CD4-positive, alpha-beta memory T cell (primary cell): ENCODE measurements at regions not wholly inside any gene's neighbourhood (a gene's known extent, or its start where the extent isn't known, plus 50 kb on each side); places are given as distances from the start of the nearest gene placed in this dataset.

Experiments used
- CTCF ChIA-PET: fragments of 350-600 bp; sonication (Branson Sonifier 250); formaldehyde crosslinking; loops from one replicate; lab custom pipeline; 2021; ENCODE audit warnings: inconsistent platforms; ENCODE audit not compliant: partially characterized antibody; lab: Charles Lee
- POLR2A ChIA-PET: fragments of 350-600 bp; sonication (Branson Sonifier 250); formaldehyde crosslinking; loops from one replicate; lab custom pipeline; 2021; ENCODE audit not compliant: partially characterized antibody; lab: Charles Lee
- DNase-seq, 5 donors: peaks; one replicate each; pipeline versions ENCODE4 v3.0.0 to v3.0.0-alpha.2; 2020 to 2022; ENCODE audit warnings: mixed read lengths in 1 of 5
- H3K27ac ChIP-seq: one replicate; pipeline ENCODE4 v1.7.0; 2013; ENCODE audit warnings: low read depth, low read length
- H3K27me3 ChIP-seq: 2 replicates; pipeline ENCODE4 v1.7.0; 2013; ENCODE audit warnings: mild to moderate bottlenecking, low read length, moderate library complexity; ENCODE audit not compliant: insufficient read depth
- H3K36me3 ChIP-seq: 2 replicates; pipeline ENCODE4 v1.7.0; 2013; ENCODE audit warnings: mild to moderate bottlenecking, low read length, moderate library complexity; ENCODE audit not compliant: insufficient read depth
- H3K4me1 ChIP-seq: 2 replicates; pipeline ENCODE4 v1.7.0; 2013; ENCODE audit warnings: mild to moderate bottlenecking, low read length, moderate library complexity; ENCODE audit not compliant: insufficient read depth
- H3K4me3 ChIP-seq, 2 donors: one replicate each; pipeline ENCODE4 v1.7.0; 2013; ENCODE audit warnings: low read length in 2 of 2, mild to moderate bottlenecking in 1 of 2
- H3K9me3 ChIP-seq, 2 donors: one replicate each; pipeline ENCODE4 v1.7.0; 2013; ENCODE audit warnings: low read length in 2 of 2, control low read depth in 1 of 2; ENCODE audit not compliant: control insufficient read depth in 1 of 2
- H3K27ac Mint-ChIP-seq, 7 donors: one replicate each; pipeline ENCODE4 v1.8.0; 2020 to 2021; ENCODE audit warnings: mixed read lengths in 7 of 7, mild to moderate bottlenecking in 6 of 7, inconsistent platforms in 3 of 7, moderate library complexity in 3 of 7
- H3K27me3 Mint-ChIP-seq, 2 donors: one replicate each; pipeline ENCODE4 v1.8.0; 2020 to 2021; ENCODE audit warnings: mixed read lengths in 2 of 2
- H3K36me3 Mint-ChIP-seq, 2 donors: one replicate each; pipeline ENCODE4 v1.8.0; 2020 to 2021; ENCODE audit warnings: mixed read lengths in 2 of 2, inconsistent platforms in 1 of 2, mild to moderate bottlenecking in 1 of 2
- H3K4me1 Mint-ChIP-seq, 4 donors: one replicate each; pipeline ENCODE4 v1.8.0; 2020 to 2021; ENCODE audit warnings: mixed read lengths in 4 of 4, mild to moderate bottlenecking in 1 of 4
- H3K4me3 Mint-ChIP-seq, 8 donors: one replicate each; pipeline ENCODE4 v1.8.0; 2020 to 2021; ENCODE audit warnings: mixed read lengths in 8 of 8, mild to moderate bottlenecking in 7 of 8, moderate library complexity in 6 of 8, inconsistent platforms in 3 of 8
- H3K9me3 Mint-ChIP-seq, 8 donors: one replicate each; pipeline ENCODE4 v1.8.0; 2020 to 2021; ENCODE audit warnings: mixed read lengths in 8 of 8, mild to moderate bottlenecking in 5 of 8, inconsistent platforms in 3 of 8, moderate library complexity in 1 of 8
- intact Hi-C: fragments of 100-400 bp; cut with micrococcal nuclease; formaldehyde crosslinking; loops from one replicate; pipeline ENCODE4 v1.15.1; 2023

- CTCF ChIA-PET: no interaction called here
- H3K9me3 ChIP-seq: no peaks in the 10 kb centered on the region
- H3K36me3 Mint-ChIP-seq: no peaks in the 10 kb centered on the region
- POLR2A ChIA-PET: no interaction called here
- H3K27ac ChIP-seq: no peak overlapping the region
- peaks cover 0 to 2% of the 10 kb centered on the region in 2 donors for H3K27me3 Mint-ChIP-seq
- H3K36me3 ChIP-seq: no peaks in the 10 kb centered on the region
- no peaks in the 10 kb centered on the region for H3K27me3 ChIP-seq
- H3K4me1 Mint-ChIP-seq: no peaks in the 10 kb centered on the region
- no peaks in the 10 kb centered on the region for H3K4me1 ChIP-seq
- no peak overlapping the region for H3K4me3 Mint-ChIP-seq
- H3K9me3 Mint-ChIP-seq: peaks cover 0 to 8% (median 0%) of the 10 kb centered on the region in 8 donors
- no peak overlapping the region for H3K4me3 ChIP-seq
- no peak for DNase-seq
- intact Hi-C loops: no loop called here
- H3K27ac Mint-ChIP-seq: no peak overlapping the region
Measured at GRCh38 chr12:63090716-63091115, 60.3 kb downstream of the AVPR1A start.

- Histone ChIP-seq H3K36me3 (no peaks in the 10 kb centered on the region), H3K27me3 (no peaks in the 10 kb centered on the region), H3K27ac (no peak overlapping the region), H3K9me3 (no peaks in the 10 kb centered on the region), H3K4me3 (no peak overlapping the region), H3K4me1 (no peaks in the 10 kb centered on the region)
- Mint-ChIP-seq H3K27ac (no peak overlapping the region), H3K4me1 (no peaks in the 10 kb centered on the region), H3K4me3 (no peak overlapping the region), H3K36me3 (no peaks in the 10 kb centered on the region), H3K27me3 (peaks cover 0 to 2% of the 10 kb centered on the region in 2 donors), H3K9me3 (peaks cover 0 to 8% (median 0%) of the 10 kb centered on the region in 8 donors)
- DNase-seq: no peak
- intact Hi-C loops: no loop called here
- CTCF ChIA-PET: no interaction called here
- POLR2A ChIA-PET: no interaction called here
Measured at GRCh38 chr12:63086149-63086915, 64.7 kb downstream of the AVPR1A start.

- intact Hi-C loops: no loop called here
- Mint-ChIP-seq H3K4me3 (no peak overlapping the region), H3K4me1 (no peaks in the 10 kb centered on the region), H3K27me3 (no peaks in the 10 kb centered on the region), H3K27ac (no peak overlapping the region), H3K9me3 (peaks cover 0 to 4% (median 0%) of the 10 kb centered on the region in 8 donors), H3K36me3 (no peaks in the 10 kb centered on the region)
- Histone ChIP-seq H3K4me3 (no peak overlapping the region), H3K4me1 (no peaks in the 10 kb centered on the region), H3K36me3 (no peaks in the 10 kb centered on the region), H3K9me3 (no peaks in the 10 kb centered on the region), H3K27ac (no peak overlapping the region), H3K27me3 (no peaks in the 10 kb centered on the region)
- ChIA-PET POLR2A (no interaction called here), CTCF (no interaction called here)
- no peak for DNase-seq
Measured at GRCh38 chr12:63085120-63085519, 65.9 kb downstream of the AVPR1A start.

GRCh38 chr12:63084501-63084900 is 66.5 kb downstream of the AVPR1A start:
- H3K27ac Mint-ChIP-seq: no peak overlapping the region
- intact Hi-C loops: no loop called here
- no peak for DNase-seq
- CTCF ChIA-PET: no interaction called here
- Histone ChIP-seq H3K9me3 (no peaks in the 10 kb centered on the region), H3K4me1 (no peaks in the 10 kb centered on the region), H3K27me3 (no peaks in the 10 kb centered on the region), H3K36me3 (no peaks in the 10 kb centered on the region), H3K4me3 (no peak overlapping the region), H3K27ac (no peak overlapping the region)
- no peaks in the 10 kb centered on the region for H3K27me3 Mint-ChIP-seq
- no peaks in the 10 kb centered on the region for H3K36me3 Mint-ChIP-seq
- H3K4me1 Mint-ChIP-seq: no peaks in the 10 kb centered on the region
- peaks cover 0 to 4% (median 0%) of the 10 kb centered on the region in 8 donors for H3K9me3 Mint-ChIP-seq
- POLR2A ChIA-PET: no interaction called here
- H3K4me3 Mint-ChIP-seq: no peak overlapping the region

GRCh38 chr12:63083046-63083445 is 68.0 kb downstream of the AVPR1A start:
- CTCF ChIA-PET: no interaction called here

GRCh38 chr12:63079791-63080502 is 71.1 kb downstream of the AVPR1A start:
- no peak for DNase-seq
- H3K27ac ChIP-seq: no peak overlapping the region
- Mint-ChIP-seq H3K4me1 (no peaks in the 10 kb centered on the region), H3K9me3 (peaks cover 0 to 2% (median 0%) of the 10 kb centered on the region in 8 donors), H3K27ac (no peak overlapping the region), H3K4me3 (no peak overlapping the region), H3K27me3 (no peaks in the 10 kb centered on the region), H3K36me3 (no peaks in the 10 kb centered on the region)
- no peaks in the 10 kb centered on the region for H3K27me3 ChIP-seq
- ChIA-PET CTCF (no interaction called here), POLR2A (no interaction called here)
- H3K4me1 ChIP-seq: no peaks in the 10 kb centered on the region
- H3K4me3 ChIP-seq: no peak overlapping the region
- no peaks in the 10 kb centered on the region for H3K36me3 ChIP-seq
- H3K9me3 ChIP-seq: no peaks in the 10 kb centered on the region
- intact Hi-C loops: no loop called here

More at GRCh38 chr12:63083046-63083445, 68.0 kb downstream of the AVPR1A start:
- Histone ChIP-seq H3K27me3 (no peaks in the 10 kb centered on the region), H3K4me1 (no peaks in the 10 kb centered on the region), H3K36me3 (no peaks in the 10 kb centered on the region), H3K9me3 (no peaks in the 10 kb centered on the region), H3K4me3 (no peak overlapping the region), H3K27ac (no peak overlapping the region)
- Mint-ChIP-seq H3K4me3 (no peak overlapping the region), H3K36me3 (no peaks in the 10 kb centered on the region), H3K4me1 (no peaks in the 10 kb centered on the region), H3K9me3 (no peaks in the 10 kb centered on the region), H3K27me3 (no peaks in the 10 kb centered on the region), H3K27ac (no peak overlapping the region)
- POLR2A ChIA-PET: no interaction called here
- DNase-seq: no peak
- intact Hi-C loops: no loop called here

- no peak for DNase-seq
- no peak overlapping the region for H3K27ac Mint-ChIP-seq
- ChIA-PET POLR2A (no interaction called here), CTCF (interaction anchor here (0.6 kb wide), 1 partner anchor 10 kb away, joined by 4 read pairs; no protein-coding TSS in a partner anchor)
- Histone ChIP-seq H3K9me3 (no peaks in the 10 kb centered on the region), H3K36me3 (no peaks in the 10 kb centered on the region), H3K27me3 (no peaks in the 10 kb centered on the region), H3K4me3 (no peak overlapping the region), H3K27ac (no peak overlapping the region), H3K4me1 (no peaks in the 10 kb centered on the region)
- intact Hi-C loops: no loop called here
- no peaks in the 10 kb centered on the region for H3K36me3 Mint-ChIP-seq
- H3K9me3 Mint-ChIP-seq: peaks cover 0 to 5% (median 0%) of the 10 kb centered on the region in 8 donors
- H3K4me3 Mint-ChIP-seq: no peak overlapping the region
- H3K4me1 Mint-ChIP-seq: no peaks in the 10 kb centered on the region
- no peaks in the 10 kb centered on the region for H3K27me3 Mint-ChIP-seq
Measured at GRCh38 chr12:63078906-63079305, 72.1 kb downstream of the AVPR1A start.
